SK-N-SH (cell line): ENCODE measurements at regions not wholly inside any gene's neighbourhood (a gene's known extent, or its start where the extent isn't known, plus 50 kb on each side); places are given as distances from the start of the nearest gene placed in this dataset.
A peak's percentile ranks its signal among the peaks of the same experiment; 100 is the strongest.
"Not testable (repeated sequence)": the region's sequence is repeated elsewhere in the genome, so short reads cannot be mapped to it uniquely, and the experiment has no call there.

Experiments used
- CTCF ChIA-PET: fragments of 300-600, 350-600 bp; formaldehyde crosslinking; extraction: SDS; loops from one replicate; lab custom pipeline; 2021; lab: Yijun Ruan, JAX
- POLR2A ChIA-PET: fragments of 350-600 bp; sonication (Branson Sonifier 250); formaldehyde crosslinking; extraction: SDS; loops from one replicate; lab custom pipeline; 2020; ENCODE audit warnings: antibody characterized with exemption, inconsistent platforms; lab: Yijun Ruan, JAX
- DNase-seq: peaks from one replicate; pipeline ENCODE4 v3.0.0; 2012
- H2AFZ ChIP-seq: fragments of 200-600 bp; sonication (generic); 2 replicates; pipeline ENCODE4 v1.8.1; 2016; ENCODE audit warnings: antibody characterized with exemption, mild to moderate bottlenecking, low read depth
- H3F3A ChIP-seq: fragments of 200-600 bp; sonication (generic); replicated peaks from 2 replicates; pipeline ENCODE3; 2016; ENCODE audit warnings: antibody characterized with exemption, mild to moderate bottlenecking; ENCODE audit not compliant: insufficient read depth
- H3K27ac ChIP-seq, 2 experiments: fragments of 200-500 bp in 1 of 2; fragments of 200-600 bp in 1 of 2; sonication (Bioruptor generic) in 1 of 2; sonication (generic), shearing (Covaris generic) in 1 of 2; 2 replicates each; pipeline versions ENCODE4 v1.5.1 to v1.6.1; 2014 to 2016; ENCODE audit warnings: low read depth in 2 of 2, inconsistent platforms in 1 of 2, low read length in 1 of 2, mild to moderate bottlenecking in 1 of 2, mixed read lengths in 1 of 2
- H3K27me3 ChIP-seq: fragments of 200-600 bp; sonication (generic), shearing (Covaris generic); 2 replicates; pipeline ENCODE4 v1.6.1; 2016; ENCODE audit warnings: mixed run types; ENCODE audit not compliant: insufficient read depth
- H3K36me3 ChIP-seq, 2 experiments: fragments of 200-500 bp in 1 of 2; fragments of 200-600 bp in 1 of 2; sonication (Bioruptor generic) in 1 of 2; sonication (generic) in 1 of 2; replicated peaks in 1 of 2; 2 replicates each; pipeline versions ENCODE3 to v1.5.1; 2014 to 2016; ENCODE audit warnings: low read length in 1 of 2, mild to moderate bottlenecking in 1 of 2; ENCODE audit not compliant: insufficient read depth in 2 of 2, control insufficient read depth in 1 of 2
- H3K4me1 ChIP-seq, 2 experiments: fragments of 200-500 bp in 1 of 2; fragments of 200-600 bp in 1 of 2; sonication (Bioruptor generic) in 1 of 2; sonication (generic), shearing (Covaris generic) in 1 of 2; 2 replicates each; pipeline versions ENCODE4 v1.5.1 to v1.6.1; 2014 to 2016; ENCODE audit warnings: low read depth in 1 of 2, low read length in 1 of 2, mixed run types in 1 of 2; ENCODE audit not compliant: insufficient read depth in 2 of 2, control insufficient read depth in 1 of 2
- H3K4me2 ChIP-seq: fragments of 200-600 bp; sonication (generic), shearing (Covaris generic); 2 replicates; pipeline ENCODE4 v1.6.1; 2017; ENCODE audit warnings: mixed run types
- H3K4me3 ChIP-seq, 2 experiments: fragments of 200-500 bp in 1 of 2; fragments of 200-600 bp in 1 of 2; sonication (Bioruptor generic) in 1 of 2; sonication (generic), shearing (Covaris generic) in 1 of 2; 2 replicates each; pipeline versions ENCODE4 v1.5.1 to v1.8.1; 2014 to 2016; ENCODE audit warnings: low read depth in 2 of 2, inconsistent platforms in 1 of 2, low read length in 1 of 2, mild to moderate bottlenecking in 1 of 2, mixed read lengths in 1 of 2, moderate library complexity in 1 of 2
- H3K79me2 ChIP-seq: fragments of 200-600 bp; sonication (generic); 2 replicates; pipeline ENCODE4 v1.8.1; 2017; ENCODE audit warnings: mild to moderate bottlenecking; ENCODE audit not compliant: insufficient read depth
- H3K9ac ChIP-seq: fragments of 200-600 bp; sonication (generic); 2 replicates; pipeline ENCODE4 v1.6.1; 2017; ENCODE audit warnings: mixed run types
- H3K9me2 ChIP-seq: fragments of 200-600 bp; sonication (generic); 2 replicates; pipeline ENCODE4 v1.6.1; 2017; ENCODE audit warnings: mixed run types
- H3K9me3 ChIP-seq: fragments of 200-600 bp; sonication (generic); 2 replicates; pipeline ENCODE4 v1.6.1; 2017; ENCODE audit warnings: mixed run types, mild to moderate bottlenecking, moderate library complexity
- H4K20me1 ChIP-seq: fragments of 200-600 bp; sonication (generic); 2 replicates; pipeline ENCODE4 v1.6.1; 2017; ENCODE audit warnings: mild to moderate bottlenecking, mixed run types; ENCODE audit not compliant: insufficient read depth
- CHD2 ChIP-seq: fragments of 150-350 bp; IDR thresholded peaks from 2 replicates; pipeline ENCODE4 v1.6.1; 2018; ENCODE audit warnings: low read length; ENCODE audit not compliant: partially characterized antibody
- CTCF ChIP-seq: fragments of 200-600 bp; sonication (generic); IDR thresholded peaks from 2 replicates; pipeline ENCODE4 v1.6.1; 2017; ENCODE audit warnings: antibody characterized with exemption, mild to moderate bottlenecking, moderate library complexity
- ELF1 ChIP-seq: IDR thresholded peaks from 2 replicates; pipeline ENCODE4 v1.4.0; 2012
- EP300 ChIP-seq, 2 experiments: IDR thresholded peaks; 2 replicates each; pipeline versions ENCODE4 v1.4.0 to v1.6.1; 2012; ENCODE audit warnings: borderline replicate concordance in 1 of 2, low read depth in 1 of 2, low read length in 1 of 2
- EZH2phosphoT487 ChIP-seq: fragments of 200-600 bp; sonication (generic); IDR thresholded peaks from 2 replicates; pipeline ENCODE4 v1.6.1; 2017; ENCODE audit warnings: low read depth, mixed run types, mild to moderate bottlenecking, antibody characterized with exemption, moderate library complexity, borderline replicate concordance
- MEF2A ChIP-seq: IDR thresholded peaks from 2 replicates; pipeline ENCODE4 v1.4.0; 2012; ENCODE audit warnings: low read depth, borderline replicate concordance
- POLR2AphosphoS5 ChIP-seq: IDR thresholded peaks from 2 replicates; pipeline ENCODE4 v1.6.1; 2012; ENCODE audit warnings: low read depth, low read length
- RAD21 ChIP-seq: IDR thresholded peaks from 2 replicates; pipeline ENCODE4 v1.6.1; 2012; ENCODE audit warnings: mild to moderate bottlenecking, low read length
- RCOR1 ChIP-seq: fragments of 150-350 bp; IDR thresholded peaks from 2 replicates; pipeline ENCODE4 v1.6.1; 2017; ENCODE audit warnings: antibody characterized with exemption, low read length
- RFX5 ChIP-seq: IDR thresholded peaks from 2 replicates; pipeline ENCODE4 v1.6.1; 2012; ENCODE audit warnings: mild to moderate bottlenecking, improper control_type of control experiment, low read length
- RXRA ChIP-seq: IDR thresholded peaks from 2 replicates; pipeline ENCODE4 v1.4.0; 2012; ENCODE audit warnings: low read depth, mild to moderate bottlenecking, borderline replicate concordance
- SIN3A ChIP-seq: IDR thresholded peaks from 2 replicates; pipeline ENCODE4 v1.6.1; 2012; ENCODE audit warnings: low read depth, mild to moderate bottlenecking, low read length, moderate library complexity, borderline replicate concordance
- TAF1 ChIP-seq: IDR thresholded peaks from 2 replicates; pipeline ENCODE4 v1.6.1; 2012; ENCODE audit warnings: low read depth, mild to moderate bottlenecking, low read length, moderate library complexity, borderline replicate concordance
- TEAD4 ChIP-seq: IDR thresholded peaks from 2 replicates; pipeline ENCODE4 v1.4.0; 2012; ENCODE audit warnings: mild to moderate bottlenecking, borderline replicate concordance; ENCODE audit not compliant: insufficient read depth
- WGBS: methylation state at CpG from one replicate; pipeline ENCODE4 v1.1.6; 2017; ENCODE audit warnings: low lambda C conversion rate; 5-methylcytosine and 5-hydroxymethylcytosine counted together
- TF ChIP-seq, protein P1 (sequence below): fragments of 150-350 bp; IDR thresholded peaks from 2 replicates; pipeline ENCODE4 v1.6.1; 2016; ENCODE audit warnings: mild to moderate bottlenecking, low read depth, low read length
- TF ChIP-seq, protein P2 (sequence below): IDR thresholded peaks from 2 replicates; pipeline ENCODE4 v1.4.0; 2012; ENCODE audit warnings: low read depth
- TF ChIP-seq, protein P3 (sequence below): IDR thresholded peaks from 2 replicates; pipeline ENCODE4; 2012

DNA sequence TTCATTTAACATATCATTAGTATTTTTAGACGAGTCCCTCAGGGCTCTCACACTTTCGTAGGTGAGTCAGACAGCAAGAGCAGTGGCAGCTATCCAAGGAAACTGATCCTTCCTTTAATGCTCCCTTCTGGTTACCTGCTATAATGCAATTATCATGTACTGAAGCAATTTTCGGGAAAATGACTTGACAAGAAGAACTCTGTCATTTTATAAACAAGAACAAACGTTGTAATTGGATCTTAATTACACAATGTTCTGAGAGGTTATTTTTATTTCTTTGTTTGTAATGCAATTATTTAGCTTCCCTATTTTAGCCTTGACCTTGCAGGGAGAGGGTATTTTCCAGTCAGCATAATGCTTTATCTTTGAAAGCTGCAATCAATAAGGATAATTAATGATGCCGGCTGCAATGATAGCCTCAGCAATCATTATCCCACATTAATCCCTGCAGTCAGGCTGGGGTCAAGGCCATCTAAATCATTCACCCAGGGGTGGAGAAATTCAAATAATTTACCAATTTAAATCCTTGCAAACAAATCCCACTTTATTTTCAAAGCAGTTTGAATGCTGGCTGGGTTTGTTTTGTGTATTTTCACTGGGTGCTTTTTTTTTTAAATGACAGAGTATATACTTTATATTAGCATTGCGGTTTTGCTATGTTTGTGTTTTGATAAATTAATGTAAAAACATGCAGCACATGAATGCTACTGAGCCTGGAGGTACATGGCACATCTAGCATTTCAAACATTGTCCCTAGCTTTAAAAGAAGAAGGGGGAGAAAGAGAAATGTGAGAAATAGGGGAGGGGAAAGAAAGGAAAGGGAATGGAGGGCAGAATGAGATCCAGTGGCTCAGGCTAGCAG is 249.9 kb downstream of the SHOX2 start:
- CTCF ChIA-PET, result no interaction called here
- WGBS, result 39% methylated on average over 6 of the region's 6 CpGs

DNA sequence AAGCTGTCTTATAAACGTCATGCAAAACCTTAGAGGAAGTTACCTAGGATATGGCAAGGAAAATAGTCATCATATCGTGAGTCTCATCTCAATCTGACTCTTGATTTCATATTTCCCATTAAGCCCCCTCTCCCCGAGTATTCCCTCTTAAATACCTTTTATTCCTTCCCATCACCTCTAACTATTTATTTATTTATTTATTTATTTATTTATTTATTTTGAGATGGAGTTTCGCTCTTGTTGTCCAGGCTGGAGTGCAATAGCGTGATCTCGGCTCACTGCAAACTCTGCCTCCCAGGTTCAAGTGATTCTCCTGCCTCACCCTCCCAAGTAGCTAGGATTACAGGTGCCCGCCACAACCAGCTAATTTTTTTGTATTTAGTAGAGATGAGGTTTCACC is 260.4 kb downstream of the SHOX2 start:
- CTCF ChIA-PET, result interaction anchor here (0.6 kb wide), 1 partner anchor 462 kb away, joined by 3 read pairs; no protein-coding TSS in a partner anchor
- H2AFZ ChIP-seq, H3K4me1 ChIP-seq, H3K9ac ChIP-seq, H3K79me2 ChIP-seq, H3K4me2 ChIP-seq, DNase-seq, H3F3A ChIP-seq, H4K20me1 ChIP-seq, H3K9me3 ChIP-seq, H3K9me2 ChIP-seq, POLR2A ChIA-PET, H3K36me3 ChIP-seq, H3K4me3 ChIP-seq, H3K27me3 ChIP-seq: not testable (repeated sequence)
- H3K27ac ChIP-seq, result peak overlapping the region in 1 of 2 experiments; percentile 71; a peak in 1 of 4 replicates
- WGBS, result 94% methylated on average over 7 of the region's 7 CpGs

More for the DNA sequence above, 249.9 kb downstream of the SHOX2 start:
- Histone ChIP-seq H3K9ac (no peak overlapping the region), H3K27me3 (no peaks in the 10 kb centered on the region), H3K79me2 (no peaks in the 10 kb centered on the region), H3K27ac (no peak overlapping the region), H3K36me3 (no peaks in the 10 kb centered on the region), H3F3A (no peaks in the 10 kb centered on the region), H3K4me2 (no peak overlapping the region), H3K4me1 (peaks cover 0 to 14% of the 10 kb centered on the region in 2 experiments; a peak in 2 of 4 replicates), H2AFZ (no peak overlapping the region), H3K4me3 (no peak overlapping the region), H3K9me2 (no peaks in the 10 kb centered on the region), H3K9me3 (no peaks in the 10 kb centered on the region), H4K20me1 (no peaks in the 10 kb centered on the region)
- POLR2A ChIA-PET, result no interaction called here
- no peak for DNase-seq
- TF ChIP-seq RAD21 (no peak), CTCF (no peak), EP300 (IDR thresholded peaks at IDR 0.05; ENCODE audit: borderline replicate concordance in 1 of 2, low read depth in 1 of 2, low read length in 1 of 2) (no peak), TEAD4 (no peak), RXRA (no peak), CHD2 (no peak), MEF2A (no peak), RCOR1 (no peak), SIN3A (no peak), ELF1 (no peak), EZH2phosphoT487 (no peak), RFX5 (no peak), TAF1 (no peak), POLR2AphosphoS5 (no peak)
- TF ChIP-seq, protein P1, sequence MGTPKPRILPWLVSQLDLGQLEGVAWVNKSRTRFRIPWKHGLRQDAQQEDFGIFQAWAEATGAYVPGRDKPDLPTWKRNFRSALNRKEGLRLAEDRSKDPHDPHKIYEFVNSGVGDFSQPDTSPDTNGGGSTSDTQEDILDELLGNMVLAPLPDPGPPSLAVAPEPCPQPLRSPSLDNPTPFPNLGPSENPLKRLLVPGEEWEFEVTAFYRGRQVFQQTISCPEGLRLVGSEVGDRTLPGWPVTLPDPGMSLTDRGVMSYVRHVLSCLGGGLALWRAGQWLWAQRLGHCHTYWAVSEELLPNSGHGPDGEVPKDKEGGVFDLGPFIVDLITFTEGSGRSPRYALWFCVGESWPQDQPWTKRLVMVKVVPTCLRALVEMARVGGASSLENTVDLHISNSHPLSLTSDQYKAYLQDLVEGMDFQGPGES, result no peak
- TF ChIP-seq, protein P2, sequence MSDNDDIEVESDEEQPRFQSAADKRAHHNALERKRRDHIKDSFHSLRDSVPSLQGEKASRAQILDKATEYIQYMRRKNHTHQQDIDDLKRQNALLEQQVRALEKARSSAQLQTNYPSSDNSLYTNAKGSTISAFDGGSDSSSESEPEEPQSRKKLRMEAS, result no peak
- TF ChIP-seq, protein P3, sequence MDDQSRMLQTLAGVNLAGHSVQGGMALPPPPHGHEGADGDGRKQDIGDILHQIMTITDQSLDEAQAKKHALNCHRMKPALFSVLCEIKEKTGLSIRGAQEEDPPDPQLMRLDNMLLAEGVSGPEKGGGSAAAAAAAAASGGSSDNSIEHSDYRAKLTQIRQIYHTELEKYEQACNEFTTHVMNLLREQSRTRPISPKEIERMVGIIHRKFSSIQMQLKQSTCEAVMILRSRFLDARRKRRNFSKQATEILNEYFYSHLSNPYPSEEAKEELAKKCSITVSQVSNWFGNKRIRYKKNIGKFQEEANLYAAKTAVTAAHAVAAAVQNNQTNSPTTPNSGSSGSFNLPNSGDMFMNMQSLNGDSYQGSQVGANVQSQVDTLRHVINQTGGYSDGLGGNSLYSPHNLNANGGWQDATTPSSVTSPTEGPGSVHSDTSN, result no peak
